ELF-1 (cell line): ENCODE measurements at regions not wholly inside any gene's neighbourhood (a gene's known extent, or its start where the extent isn't known, plus 50 kb on each side); places are given as distances from the start of the nearest gene placed in this dataset.

Experiments used
- DNase-seq: peaks from one replicate; pipeline ENCODE4 v3.0.0-alpha.2; 2016; ENCODE audit warnings: low read depth, low spot score

- DNase-seq: no peak
Measured at GRCh38 chr6:81694855-81695254, 57.6 kb downstream of the TENT5A start.

GRCh38 chr6:81694207-81694606 is 58.3 kb downstream of the TENT5A start:
- no peak for DNase-seq

GRCh38 chr6:81693266-81693665 is 59.2 kb downstream of the TENT5A start:
- no peak for DNase-seq

DNA sequence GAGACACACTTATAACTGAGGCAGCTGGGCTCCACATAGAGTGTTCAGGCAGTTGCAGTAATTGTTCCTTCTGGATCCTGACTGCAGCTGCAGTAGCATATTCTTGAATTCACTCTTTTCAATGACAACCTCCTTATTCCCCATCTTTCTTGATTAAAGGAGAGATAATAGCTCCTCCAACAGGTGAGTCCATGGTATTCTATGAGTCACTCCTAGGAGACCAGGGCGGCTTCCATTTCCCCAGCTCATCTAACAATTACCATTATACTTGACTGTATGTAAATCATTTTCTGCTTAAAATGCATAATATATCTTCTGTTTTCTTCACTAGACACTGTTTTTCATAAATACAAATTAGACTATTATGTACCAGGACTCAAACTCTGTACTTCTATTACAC is 62.4 kb downstream of the TENT5A start:
- DNase-seq: no peak

- no peak for DNase-seq
Measured at GRCh38 chr6:81689580-81689979, 62.9 kb downstream of the TENT5A start.

DNA sequence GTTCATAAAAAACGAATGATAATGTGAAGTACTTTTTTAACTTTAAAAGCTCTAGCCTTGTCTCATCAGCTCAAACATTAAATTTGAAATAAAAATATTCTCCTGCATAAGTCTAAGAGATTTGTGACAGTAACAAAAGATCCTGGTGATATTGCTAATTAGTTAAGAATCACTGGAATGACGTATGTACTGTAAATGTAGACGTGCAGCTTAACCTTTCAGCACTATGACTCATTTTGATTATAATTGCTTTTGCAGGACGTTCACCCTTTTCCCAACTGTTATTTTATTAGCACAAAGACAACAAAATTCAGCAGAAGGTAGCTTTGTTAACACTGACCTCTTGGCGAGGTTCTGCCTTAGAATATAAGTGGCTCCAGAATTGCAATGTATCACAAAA is 68.6 kb downstream of the TENT5A start:
- DNase-seq: no peak

DNA sequence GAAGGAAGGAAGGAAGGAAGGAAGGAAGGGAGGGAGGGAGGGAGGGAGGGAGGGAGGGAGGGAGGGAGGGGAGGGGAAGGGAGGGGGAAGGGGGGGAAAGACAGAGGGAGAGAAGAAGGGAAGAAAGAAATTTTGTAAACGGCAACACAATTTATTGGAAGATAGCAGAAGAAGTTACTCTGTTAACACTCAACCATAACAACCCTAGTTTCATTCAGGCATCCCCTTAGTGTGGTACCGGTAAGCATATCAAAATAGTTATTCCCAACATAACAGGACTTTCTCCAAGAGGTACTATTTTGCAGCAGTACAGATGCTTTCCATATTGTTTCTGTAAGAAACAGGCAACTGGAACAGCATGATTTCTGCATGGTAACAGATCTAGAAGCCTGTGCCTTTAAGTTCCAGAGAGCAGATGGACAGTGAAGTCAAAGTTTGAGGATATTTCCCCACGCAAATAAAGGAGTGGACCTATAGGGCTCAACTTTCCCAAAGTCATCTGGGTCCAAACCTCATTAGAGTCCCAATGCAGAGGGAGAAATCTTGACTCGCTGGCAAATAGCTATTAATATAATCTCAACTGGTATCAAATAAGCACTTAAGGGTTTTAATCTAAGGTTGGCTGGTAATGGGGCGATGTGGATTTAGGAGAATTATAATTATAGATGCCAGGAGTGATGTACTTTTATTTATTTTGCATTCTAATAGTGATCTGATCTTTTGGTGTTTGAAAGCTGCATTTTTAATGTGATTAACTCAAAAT is 69.4 kb downstream of the TENT5A start:
- DNase-seq: no peak

GRCh38 chr6:81682235-81682795 is 70.2 kb downstream of the TENT5A start:
- no peak for DNase-seq

- no peak for DNase-seq
Measured at GRCh38 chr6:81669445-81669844, 83.0 kb downstream of the TENT5A start.

DNA sequence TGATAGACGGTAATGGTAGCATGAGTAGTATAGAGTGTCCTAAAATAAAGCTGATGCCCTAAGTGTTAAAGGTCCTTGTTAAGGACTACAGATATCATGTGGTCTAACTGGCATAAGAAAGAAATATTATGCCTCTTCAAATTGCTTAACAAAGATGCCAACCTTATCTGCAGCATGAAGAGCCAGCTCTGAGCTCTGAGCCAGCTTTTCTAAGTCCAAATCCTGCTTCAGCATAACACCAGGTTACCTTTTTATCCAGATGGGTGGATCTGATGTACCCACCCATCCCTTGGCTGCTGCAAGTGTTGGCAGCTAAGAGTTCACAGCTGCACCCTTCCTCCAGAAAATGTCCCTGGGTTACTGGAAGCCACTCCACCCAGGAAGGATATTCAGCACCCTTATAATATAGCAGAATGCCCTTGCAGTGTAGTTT is 83.8 kb downstream of the TENT5A start:
- DNase-seq: no peak

DNA sequence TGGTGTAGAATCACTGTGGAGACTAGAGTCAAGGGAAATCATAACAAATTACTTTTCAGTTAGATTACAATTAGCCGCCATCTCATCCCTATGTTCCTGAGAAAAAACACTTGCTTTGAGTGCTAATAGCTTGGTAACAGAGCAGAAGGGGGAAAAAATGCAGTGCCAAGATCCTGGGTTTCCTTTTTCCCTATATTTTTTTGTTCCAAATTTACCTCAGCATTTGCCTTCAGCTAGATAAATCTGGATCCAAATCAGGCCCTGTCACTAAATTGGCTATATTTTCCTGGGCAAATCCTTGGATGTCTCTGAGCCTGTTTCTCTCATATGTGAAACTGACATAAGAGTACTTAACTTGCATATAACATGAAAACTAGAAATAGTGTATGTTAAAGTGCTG is 86.0 kb downstream of the TENT5A start:
- DNase-seq: no peak

- DNase-seq: no peak
Measured at GRCh38 chr6:81656231-81656630, 96.2 kb downstream of the TENT5A start.

DNA sequence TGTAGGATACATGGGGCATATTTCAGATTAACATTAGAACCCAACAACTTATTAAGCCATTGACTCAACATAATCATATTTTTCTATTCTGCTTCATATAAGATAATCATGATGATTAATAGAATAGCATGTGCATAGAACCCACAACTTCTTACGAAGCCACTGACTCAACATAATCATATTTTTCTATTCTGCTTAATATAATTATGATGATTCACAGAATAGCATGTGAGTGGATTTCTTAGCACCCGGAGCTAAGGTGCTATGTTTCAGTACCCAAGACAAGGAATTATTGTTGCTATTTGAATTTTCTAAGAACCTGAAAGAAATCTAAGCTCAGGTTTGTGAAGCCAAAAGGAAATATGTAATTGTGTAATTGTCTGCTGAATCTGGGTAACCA is 96.8 kb downstream of the TENT5A start:
- no peak for DNase-seq

GRCh38 chr6:81648502-81648901 is 104.0 kb downstream of the TENT5A start:
- DNase-seq: no peak

- no peak for DNase-seq
Measured at GRCh38 chr6:81643156-81643555, 109.3 kb downstream of the TENT5A start.

DNA sequence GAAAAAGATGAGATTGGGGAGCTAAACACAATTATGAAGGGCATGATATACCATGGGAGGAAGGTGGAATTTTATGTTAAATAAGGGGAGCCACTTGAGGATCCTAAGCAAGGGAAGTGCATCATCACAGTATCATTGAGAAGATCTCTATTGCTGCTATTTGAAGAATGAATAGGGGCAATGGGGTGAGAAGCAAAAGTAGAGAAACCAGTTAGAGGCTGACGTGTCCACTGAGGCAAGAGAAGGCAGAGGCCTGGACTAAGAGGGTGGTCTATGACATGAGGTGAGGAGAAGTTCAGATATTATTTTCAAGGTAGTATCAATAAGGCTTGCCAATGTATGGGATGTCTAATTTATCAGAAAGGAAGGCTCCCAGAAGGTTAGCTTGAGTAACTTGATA is 111.6 kb downstream of the TENT5A start:
- DNase-seq: no peak

- no peak for DNase-seq
Measured at GRCh38 chr6:81640126-81640525, 112.4 kb downstream of the TENT5A start.

- DNase-seq: peak; percentile 8
Measured at GRCh38 chr6:81638366-81638765, 114.1 kb downstream of the TENT5A start.

DNA sequence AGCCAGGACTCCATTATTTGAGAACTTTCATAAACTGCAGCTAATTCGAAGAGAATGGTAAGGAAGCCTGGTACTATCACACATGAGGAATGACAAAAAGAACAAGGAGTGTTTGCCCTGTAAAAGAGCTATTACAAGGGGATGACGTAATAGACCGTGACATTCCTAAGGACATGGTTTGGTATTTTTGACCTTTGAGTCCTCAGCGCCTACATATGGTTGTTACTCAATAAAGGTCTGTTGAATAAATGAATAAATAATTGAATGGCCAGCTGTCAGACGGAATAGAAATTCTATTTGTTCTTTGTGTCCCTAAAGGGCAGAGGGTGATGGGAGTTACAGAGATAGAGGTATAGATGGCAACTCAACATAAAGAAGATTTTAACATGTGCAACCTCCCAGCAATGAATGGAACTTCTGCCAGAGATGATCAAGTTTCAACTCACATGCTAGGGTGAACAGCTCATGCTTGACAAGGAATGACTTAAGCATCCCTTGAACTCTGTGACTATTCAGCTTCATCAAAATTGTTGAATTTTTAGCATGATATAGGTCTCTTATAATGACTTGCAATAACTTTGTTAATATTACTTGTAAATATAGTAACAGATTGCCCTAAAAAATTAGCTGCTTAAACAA is 115.4 kb downstream of the TENT5A start:
- DNase-seq: no peak

DNA sequence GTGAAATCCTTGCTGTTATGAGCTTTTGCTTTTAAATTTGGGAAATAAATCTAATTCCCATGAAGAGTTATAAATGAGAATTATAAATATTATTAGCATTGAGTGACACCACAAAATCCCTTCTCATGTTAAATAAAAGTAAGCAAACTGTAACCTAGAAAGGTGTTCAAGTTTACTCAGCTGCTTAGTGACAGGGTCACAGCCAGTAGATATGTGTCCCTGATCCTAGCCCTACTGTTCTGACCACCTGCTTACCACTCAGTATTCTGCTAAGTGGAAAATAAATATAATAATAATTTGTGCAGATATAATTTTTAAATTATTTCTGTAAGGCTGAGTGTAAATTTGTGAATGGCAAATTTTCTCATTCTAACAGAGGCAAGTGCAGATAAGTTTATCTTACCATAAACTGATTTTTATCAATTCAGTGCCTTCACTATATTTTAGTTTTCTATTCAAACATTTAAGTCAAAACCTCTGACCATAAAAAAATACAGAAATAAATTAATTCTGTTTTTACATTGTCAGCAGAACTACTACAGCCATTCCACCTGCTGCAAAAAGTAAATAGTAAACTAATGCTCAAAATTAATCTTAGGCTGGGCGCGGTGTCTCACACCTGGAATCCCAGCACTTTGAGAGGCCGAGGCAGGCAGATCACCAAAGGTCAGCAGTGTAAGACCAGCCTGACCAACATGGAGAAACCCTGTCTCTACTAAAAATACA is 118.2 kb downstream of the TENT5A start:
- no peak for DNase-seq

DNA sequence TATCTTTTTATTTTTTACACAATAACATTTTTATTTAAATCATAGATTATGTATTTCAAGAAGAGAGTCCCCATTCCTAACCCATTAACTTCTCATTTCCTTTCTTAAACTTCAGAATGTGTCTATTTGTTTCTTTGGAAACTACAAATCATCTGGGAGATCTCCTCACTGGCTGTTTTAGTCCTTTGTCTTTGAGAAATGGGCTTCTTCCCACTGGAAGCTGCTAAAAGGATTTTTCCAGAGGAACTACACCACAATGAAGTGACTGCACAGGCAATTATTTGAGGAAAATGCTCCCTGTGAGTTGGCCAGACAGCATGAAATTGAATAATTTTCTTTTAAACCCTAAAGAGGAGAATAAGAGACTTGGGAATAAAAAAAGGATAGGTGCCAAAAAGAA is 119.1 kb downstream of the TENT5A start:
- no peak for DNase-seq

DNA sequence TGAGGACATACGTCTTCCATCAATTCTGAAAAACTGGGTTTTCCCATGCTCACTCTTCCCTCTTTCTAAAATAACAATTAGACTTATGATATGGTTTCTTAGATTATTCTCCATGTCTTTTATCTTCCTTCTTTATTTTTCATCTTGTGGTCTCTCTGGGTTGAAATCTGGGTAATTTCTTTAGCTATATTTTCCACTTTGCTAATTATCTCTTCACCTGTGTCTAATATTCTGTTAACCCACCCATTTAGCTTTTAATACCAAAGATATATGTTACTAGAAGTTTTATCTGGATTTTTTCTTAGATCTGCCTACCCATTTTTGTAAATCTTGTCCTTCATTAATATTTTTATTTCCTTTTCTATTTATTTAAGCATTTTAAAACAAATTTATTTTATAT is 121.8 kb downstream of the TENT5A start:
- no peak for DNase-seq
